PC-3 (cell line): ENCODE measurements at regions not wholly inside any gene's neighbourhood (a gene's known extent, or its start where the extent isn't known, plus 50 kb on each side); places are given as distances from the start of the nearest gene placed in this dataset.

Experiments used
- CTCF ChIP-seq: fragments of 300-600 bp; sonication (generic); conservative IDR thresholded peaks from 2 replicates; pipeline ENCODE4 v1.5.1; 2017; ENCODE audit warnings: antibody characterized with exemption, low read depth, mild to moderate bottlenecking, low read length
- EZH2 ChIP-seq: fragments of 300-600 bp; sonication (generic); IDR thresholded peaks from one replicate; pipeline ENCODE4 v1.6.1; 2017; ENCODE audit warnings: antibody characterized with exemption, mild to moderate bottlenecking, low read length; ENCODE audit not compliant: unreplicated experiment

DNA sequence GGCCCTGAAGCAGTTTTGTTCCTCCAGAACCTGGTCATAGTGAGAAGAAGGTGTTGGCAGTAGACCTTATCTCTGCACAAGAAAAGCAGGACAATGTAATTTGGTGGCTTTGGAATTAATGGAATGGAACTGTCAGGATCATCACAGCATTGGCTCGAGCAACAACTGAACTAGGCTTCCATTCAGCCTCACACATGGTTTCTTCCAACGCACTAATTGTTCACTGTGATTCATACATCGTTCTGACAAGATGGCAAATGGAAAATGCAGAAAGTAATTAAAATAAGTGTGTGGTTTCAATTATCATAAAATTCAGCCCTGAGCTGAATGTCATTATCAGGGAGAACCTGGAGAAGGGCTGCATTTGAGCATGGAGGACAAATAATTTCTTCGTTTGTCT is 80.6 kb downstream of the MFSD1 start:
- TF ChIP-seq CTCF, result no peak
- no peak for TF ChIP-seq EZH2
